ENCODE measurements at regions not wholly inside any gene's neighbourhood (a gene's known extent, or its start where the extent isn't known, plus 50 kb on each side); places are given as distances from the start of the nearest gene placed in this dataset.

GRCh38 chr6:156398966-156399365 lies 378.2 kb upstream of the ARID1B start:
- peaks cover 12% of the 10 kb centered on the region for H3K4me1 ChIP-seq (ENCODE audit: low read length)
- peaks cover 45% of the 10 kb centered on the region for H3K27me3 ChIP-seq (ENCODE audit: low read depth, low read length)
- no peaks in the 10 kb centered on the region for H3K79me2 ChIP-seq (ENCODE audit: low read length)
- no peak overlapping the region for H3K27ac ChIP-seq (ENCODE audit: low read length)
- no peak overlapping the region for H2AFZ ChIP-seq (ENCODE audit: low read depth, low read length)
- no peaks in the 10 kb centered on the region for H4K20me1 ChIP-seq (ENCODE audit: insufficient read depth, low read length)
- TF ChIP-seq CTCF (IDR thresholded peaks at IDR 0.05; ENCODE audit: low read depth, low read length) (no peak), EZH2phosphoT487 (IDR thresholded peaks at IDR 0.05; ENCODE audit: low read depth) (no peak)
- no peaks in the 10 kb centered on the region for H3K36me3 ChIP-seq (replicated peaks; ENCODE audit: low read depth, low read length)
- no peaks in the 10 kb centered on the region for H3K9me3 ChIP-seq (ENCODE audit: insufficient read depth, low read length)
- H3K9ac ChIP-seq (ENCODE audit: low read length): no peak overlapping the region
- H3K4me3 ChIP-seq (ENCODE audit: low read length): no peak overlapping the region
- no peak overlapping the region for H3K4me2 ChIP-seq (ENCODE audit: low read length)

GRCh38 chr6:156398371-156398770 lies 378.8 kb upstream of the ARID1B start:
- H2AFZ ChIP-seq (ENCODE audit: low read depth, low read length): no peak overlapping the region
- no peak for TF ChIP-seq EZH2phosphoT487 (IDR thresholded peaks at IDR 0.05; ENCODE audit: low read depth)
- TF ChIP-seq CTCF (IDR thresholded peaks at IDR 0.05; ENCODE audit: low read depth, low read length): no peak
- no peak overlapping the region for H3K9ac ChIP-seq (ENCODE audit: low read length)

GRCh38 chr6:156396791-156397418 lies 380.3 kb upstream of the ARID1B start:
- TF ChIP-seq EZH2phosphoT487 (IDR thresholded peaks at IDR 0.05; ENCODE audit: low read depth) (no peak), CTCF (IDR thresholded peaks at IDR 0.05; ENCODE audit: low read depth, low read length) (no peak)
- H3K27ac ChIP-seq (ENCODE audit: low read length): no peak overlapping the region
- no peaks in the 10 kb centered on the region for H3K36me3 ChIP-seq (replicated peaks; ENCODE audit: low read depth, low read length)
- no peak overlapping the region for H2AFZ ChIP-seq (ENCODE audit: low read depth, low read length)
- H3K4me2 ChIP-seq (ENCODE audit: low read length): peak overlapping the region; percentile 75
- H3K9ac ChIP-seq (ENCODE audit: low read length): no peak overlapping the region
- no peaks in the 10 kb centered on the region for H4K20me1 ChIP-seq (ENCODE audit: insufficient read depth, low read length)
- peaks cover 55% of the 10 kb centered on the region for H3K27me3 ChIP-seq (ENCODE audit: low read depth, low read length)
- peak overlapping the region; percentile 65 for H3K4me3 ChIP-seq (ENCODE audit: low read length)
- no peaks in the 10 kb centered on the region for H3K9me3 ChIP-seq (ENCODE audit: insufficient read depth, low read length)
- H3K79me2 ChIP-seq (ENCODE audit: low read length): no peaks in the 10 kb centered on the region
- H3K4me1 ChIP-seq (ENCODE audit: low read length): peaks cover 12% of the 10 kb centered on the region

More at GRCh38 chr6:156398371-156398770, 378.8 kb upstream of the ARID1B start:
- no peak overlapping the region for H3K27ac ChIP-seq (ENCODE audit: low read length)
- H3K27me3 ChIP-seq (ENCODE audit: low read depth, low read length): peaks cover 51% of the 10 kb centered on the region
- no peak overlapping the region for H3K4me2 ChIP-seq (ENCODE audit: low read length)
- H3K79me2 ChIP-seq (ENCODE audit: low read length): no peaks in the 10 kb centered on the region
- H3K36me3 ChIP-seq (replicated peaks; ENCODE audit: low read depth, low read length): no peaks in the 10 kb centered on the region
- no peak overlapping the region for H3K4me3 ChIP-seq (ENCODE audit: low read length)
- no peaks in the 10 kb centered on the region for H3K9me3 ChIP-seq (ENCODE audit: insufficient read depth, low read length)
- peaks cover 12% of the 10 kb centered on the region for H3K4me1 ChIP-seq (ENCODE audit: low read length)
- no peaks in the 10 kb centered on the region for H4K20me1 ChIP-seq (ENCODE audit: insufficient read depth, low read length)

- H3K4me3 ChIP-seq (ENCODE audit: low read length): peak overlapping the region; percentile 65
- H3K79me2 ChIP-seq (ENCODE audit: low read length): no peaks in the 10 kb centered on the region
- peak overlapping the region; percentile 75 for H3K4me2 ChIP-seq (ENCODE audit: low read length)
- peaks cover 56% of the 10 kb centered on the region for H3K27me3 ChIP-seq (ENCODE audit: low read depth, low read length)
- no peaks in the 10 kb centered on the region for H3K36me3 ChIP-seq (replicated peaks; ENCODE audit: low read depth, low read length)
- TF ChIP-seq CTCF (IDR thresholded peaks at IDR 0.05; ENCODE audit: low read depth, low read length) (no peak), EZH2phosphoT487 (IDR thresholded peaks at IDR 0.05; ENCODE audit: low read depth) (no peak)
- H4K20me1 ChIP-seq (ENCODE audit: insufficient read depth, low read length): no peaks in the 10 kb centered on the region
- H3K9me3 ChIP-seq (ENCODE audit: insufficient read depth, low read length): no peaks in the 10 kb centered on the region
- H3K9ac ChIP-seq (ENCODE audit: low read length): no peak overlapping the region
- H2AFZ ChIP-seq (ENCODE audit: low read depth, low read length): no peak overlapping the region
- H3K27ac ChIP-seq (ENCODE audit: low read length): no peak overlapping the region
- H3K4me1 ChIP-seq (ENCODE audit: low read length): peaks cover 12% of the 10 kb centered on the region
Measured at GRCh38 chr6:156396068-156396771, 381.0 kb upstream of the ARID1B start.
